C1 segment of cervical spinal cord (tissue), 14 donors: ENCODE measurements at regions not wholly inside any gene's neighbourhood (a gene's known extent, or its start where the extent isn't known, plus 50 kb on each side); places are given as distances from the start of the nearest gene placed in this dataset.
"Not testable (repeated sequence)": the region's sequence is repeated elsewhere in the genome, so short reads cannot be mapped to it uniquely, and the experiment has no call there.

Experiments used
- DNase-seq, 14 donors: peaks; one replicate each; lab custom pipeline; 2025; lab: John Stamatoyannopoulos, UW

- peak in 1 of 14 donors; percentile 67 for DNase-seq
Measured at GRCh38 chr9:99478469-99479027, 256.5 kb downstream of the SEC61B start.

- DNase-seq, result no peak
Measured at GRCh38 chr9:99479929-99480328, 257.8 kb downstream of the SEC61B start.

GRCh38 chr9:99485459-99485858 lies 263.4 kb downstream of the SEC61B start:
- DNase-seq, result no peak

- no peak for DNase-seq
Measured at GRCh38 chr9:99486684-99487083, 264.6 kb downstream of the SEC61B start.

- DNase-seq, result no peak
Measured at GRCh38 chr9:99488131-99489059, 266.3 kb downstream of the SEC61B start.

GRCh38 chr9:99489060-99489413 lies 267.0 kb downstream of the SEC61B start:
- no peak for DNase-seq

- no peak for DNase-seq
Measured at GRCh38 chr9:99490729-99491128, 268.6 kb downstream of the SEC61B start.

GRCh38 chr9:99491408-99492158 lies 269.5 kb downstream of the SEC61B start:
- DNase-seq, result no peak

GRCh38 chr9:99497641-99498040 lies 275.6 kb downstream of the SEC61B start:
- DNase-seq, result no peak

GRCh38 chr9:99498979-99499378 lies 276.9 kb downstream of the SEC61B start:
- not testable (repeated sequence) for DNase-seq

GRCh38 chr9:99505936-99506335 lies 283.9 kb downstream of the SEC61B start:
- no peak for DNase-seq

GRCh38 chr9:99506747-99507348 lies 284.8 kb downstream of the SEC61B start:
- DNase-seq, result no peak

- no peak for DNase-seq
Measured at GRCh38 chr9:99509065-99509745, 287.1 kb downstream of the SEC61B start.

GRCh38 chr9:99509900-99510535 lies 287.9 kb downstream of the SEC61B start:
- no peak for DNase-seq

GRCh38 chr9:99511723-99512122 lies 289.6 kb downstream of the SEC61B start:
- no peak for DNase-seq

GRCh38 chr9:99513441-99514112 lies 291.5 kb downstream of the SEC61B start:
- no peak for DNase-seq

- peak in 1 of 14 donors; percentile 7 for DNase-seq
Measured at GRCh38 chr9:99515093-99515492, 293.0 kb downstream of the SEC61B start.

- no peak for DNase-seq
Measured at GRCh38 chr9:99515895-99516656, 294.0 kb downstream of the SEC61B start.

GRCh38 chr9:99516657-99517049 lies 294.6 kb downstream of the SEC61B start:
- no peak for DNase-seq

- no peak for DNase-seq
Measured at GRCh38 chr9:99523838-99524237, 297.8 kb upstream of the NR4A3 start.
